RWPE2 (cell line): ENCODE measurements at regions not wholly inside any gene's neighbourhood (a gene's known extent, or its start where the extent isn't known, plus 50 kb on each side); places are given as distances from the start of the nearest gene placed in this dataset.

ENCODE experiments used
- ATAC-seq: fragments of 200-7000 bp; cut with Tn5 transposase; 3 replicates; pipeline ENCODE4 v1.9.1; 2021; ENCODE audit warnings: low read depth
- DNase-seq: peaks from one replicate; pipeline ENCODE4 v3.0.0-alpha.2; 2020; ENCODE audit warnings: low spot score
- H3K27ac ChIP-seq: fragments of 450-650 bp; 2 replicates; pipeline ENCODE4 v1.5.1; 2017; ENCODE audit warnings: mild to moderate bottlenecking; ENCODE audit not compliant: poor library complexity, severe bottlenecking
- H3K27me3 ChIP-seq: fragments of 250-450 bp; sonication (Bioruptor Pico); 2 replicates; pipeline ENCODE4 v1.5.1; 2021; ENCODE audit warnings: mild to moderate bottlenecking, moderate library complexity; ENCODE audit not compliant: insufficient read depth, poor library complexity, severe bottlenecking
- H3K36me3 ChIP-seq: fragments of 250-450 bp; sonication (Bioruptor Pico); 2 replicates; pipeline ENCODE4 v1.5.1; 2020; ENCODE audit warnings: low read depth, mild to moderate bottlenecking, moderate library complexity
- H3K4me1 ChIP-seq: fragments of 250-450 bp; sonication (Bioruptor Pico); 2 replicates; pipeline ENCODE4 v1.5.1; 2021; ENCODE audit warnings: mild to moderate bottlenecking, moderate library complexity; ENCODE audit not compliant: insufficient read depth, poor library complexity, severe bottlenecking
- H3K4me3 ChIP-seq: fragments of 250-450 bp; sonication (Bioruptor Pico); 2 replicates; pipeline ENCODE4 v1.5.1; 2021; ENCODE audit warnings: mild to moderate bottlenecking, moderate library complexity; ENCODE audit not compliant: severe bottlenecking
- H3K9me3 ChIP-seq: fragments of 250-450 bp; sonication (Bioruptor Pico); 2 replicates; pipeline ENCODE4 v1.5.1; 2021; ENCODE audit warnings: mild to moderate bottlenecking, moderate library complexity; ENCODE audit not compliant: severe bottlenecking
- TF ChIP-seq, protein P1 (sequence below): fragments of 450-650 bp; IDR thresholded peaks from one replicate; pipeline ENCODE4 v1.5.1; 2017; ENCODE audit warnings: mild to moderate bottlenecking, moderate library complexity; ENCODE audit not compliant: poor library complexity, severe bottlenecking

DNA sequence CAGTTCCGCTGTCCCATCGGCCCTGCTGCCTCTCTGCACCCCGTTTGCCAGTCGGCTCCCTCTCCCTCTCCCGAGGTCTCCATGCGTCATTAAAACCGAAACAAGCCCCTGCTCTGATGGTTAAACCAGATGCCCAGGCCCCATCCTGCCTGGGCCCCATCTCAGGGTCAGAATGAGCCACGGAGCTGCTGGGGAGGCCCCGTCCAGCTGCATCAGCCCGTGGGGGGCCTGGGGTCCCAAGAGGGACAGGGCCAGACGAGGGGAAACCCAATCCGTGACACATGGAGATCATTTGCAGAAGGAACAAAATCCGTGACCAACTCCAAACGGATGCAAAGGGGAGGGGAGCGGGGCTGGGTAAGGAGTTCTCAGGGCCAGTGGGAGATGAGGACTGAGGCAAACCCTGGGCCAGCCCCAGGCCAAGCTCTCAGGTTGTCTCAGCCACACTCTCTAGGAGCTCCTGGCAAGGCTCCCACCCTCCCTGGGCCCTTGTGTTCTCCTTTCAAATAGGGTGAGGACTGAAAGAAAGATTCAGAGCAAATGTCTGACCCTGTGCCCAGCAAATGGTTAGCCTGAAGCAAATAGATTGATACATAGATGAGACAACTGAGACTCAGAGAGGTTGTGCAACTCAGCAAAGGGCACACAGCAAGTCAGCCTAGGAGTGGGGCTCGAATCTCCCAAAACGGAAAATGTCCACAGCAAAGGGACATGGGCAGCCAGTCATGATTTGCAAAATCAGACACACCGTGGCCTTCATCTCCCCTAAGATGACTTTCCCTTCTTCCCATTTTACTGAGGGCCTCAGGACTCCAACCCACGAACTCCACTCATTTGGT is 162.1 kb downstream of the MN1 start:
- Histone ChIP-seq H3K27ac (no peak overlapping the region), H3K36me3 (no peaks in the 10 kb centered on the region), H3K27me3 (no peaks in the 10 kb centered on the region), H3K9me3 (no peaks in the 10 kb centered on the region), H3K4me3 (no peak overlapping the region), H3K4me1 (no peaks in the 10 kb centered on the region)
- TF ChIP-seq, protein P1, sequence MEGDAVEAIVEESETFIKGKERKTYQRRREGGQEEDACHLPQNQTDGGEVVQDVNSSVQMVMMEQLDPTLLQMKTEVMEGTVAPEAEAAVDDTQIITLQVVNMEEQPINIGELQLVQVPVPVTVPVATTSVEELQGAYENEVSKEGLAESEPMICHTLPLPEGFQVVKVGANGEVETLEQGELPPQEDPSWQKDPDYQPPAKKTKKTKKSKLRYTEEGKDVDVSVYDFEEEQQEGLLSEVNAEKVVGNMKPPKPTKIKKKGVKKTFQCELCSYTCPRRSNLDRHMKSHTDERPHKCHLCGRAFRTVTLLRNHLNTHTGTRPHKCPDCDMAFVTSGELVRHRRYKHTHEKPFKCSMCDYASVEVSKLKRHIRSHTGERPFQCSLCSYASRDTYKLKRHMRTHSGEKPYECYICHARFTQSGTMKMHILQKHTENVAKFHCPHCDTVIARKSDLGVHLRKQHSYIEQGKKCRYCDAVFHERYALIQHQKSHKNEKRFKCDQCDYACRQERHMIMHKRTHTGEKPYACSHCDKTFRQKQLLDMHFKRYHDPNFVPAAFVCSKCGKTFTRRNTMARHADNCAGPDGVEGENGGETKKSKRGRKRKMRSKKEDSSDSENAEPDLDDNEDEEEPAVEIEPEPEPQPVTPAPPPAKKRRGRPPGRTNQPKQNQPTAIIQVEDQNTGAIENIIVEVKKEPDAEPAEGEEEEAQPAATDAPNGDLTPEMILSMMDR = no peak
- no peak for ATAC-seq
- no peak for DNase-seq

GRCh38 chr22:27641049-27641795 is 160.3 kb downstream of the MN1 start:
- TF ChIP-seq, protein P1 = no peak
- Histone ChIP-seq H3K4me1 (no peaks in the 10 kb centered on the region), H3K4me3 (no peak overlapping the region), H3K27me3 (no peaks in the 10 kb centered on the region), H3K36me3 (no peaks in the 10 kb centered on the region), H3K9me3 (no peaks in the 10 kb centered on the region), H3K27ac (no peak overlapping the region)
- no peak for ATAC-seq
- no peak for DNase-seq

- H3K9me3 ChIP-seq = no peaks in the 10 kb centered on the region
- H3K27ac ChIP-seq = no peak overlapping the region
- DNase-seq = no peak
- no peak overlapping the region for H3K4me3 ChIP-seq
- ATAC-seq = no peak
- TF ChIP-seq, protein P1 = no peak
- H3K4me1 ChIP-seq = no peaks in the 10 kb centered on the region
- H3K36me3 ChIP-seq = no peaks in the 10 kb centered on the region
- no peaks in the 10 kb centered on the region for H3K27me3 ChIP-seq
These were observed 159.3 kb downstream of the MN1 start for GRCh38 chr22:27642104-27642800.

DNA sequence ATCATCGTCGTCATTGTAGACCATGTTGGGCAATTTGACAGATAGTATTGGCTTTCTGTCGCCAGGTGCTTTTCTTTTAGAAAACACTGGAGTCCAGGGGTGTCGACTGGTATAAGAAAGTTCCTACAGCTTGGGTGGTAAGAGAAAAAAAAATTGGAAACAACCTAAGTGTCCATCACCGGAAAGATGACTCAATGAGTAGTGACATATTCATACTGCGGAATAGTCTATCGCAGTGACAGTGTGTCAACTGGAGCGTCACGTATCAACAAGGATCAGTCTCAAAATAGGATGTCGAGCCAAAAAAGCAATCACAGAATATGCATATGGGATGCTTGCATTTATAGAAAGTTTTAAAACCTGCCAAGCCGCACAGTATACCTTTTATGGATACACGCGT is 157.6 kb downstream of the MN1 start:
- ATAC-seq = no peak
- DNase-seq = no peak
- Histone ChIP-seq H3K27ac (no peak overlapping the region), H3K27me3 (no peaks in the 10 kb centered on the region), H3K4me3 (no peak overlapping the region), H3K9me3 (no peaks in the 10 kb centered on the region), H3K36me3 (no peaks in the 10 kb centered on the region), H3K4me1 (no peaks in the 10 kb centered on the region)
- TF ChIP-seq, protein P1 = no peak
